Progenitor cell of endocrine pancreas (in vitro differentiated cells): ENCODE measurements at regions not wholly inside any gene's neighbourhood (a gene's known extent, or its start where the extent isn't known, plus 50 kb on each side); places are given as distances from the start of the nearest gene placed in this dataset.
"Not testable (repeated sequence)": the region's sequence is repeated elsewhere in the genome, so short reads cannot be mapped to it uniquely, and the experiment has no call there.

Source experiments
- DNase-seq: peaks from one replicate; pipeline ENCODE4 v3.0.0; 2021; ENCODE audit warnings: low spot score; ENCODE audit not compliant: unreplicated experiment
- H3K27ac Mint-ChIP-seq: 2 replicates; pipeline ENCODE4 v1.8.0; 2021; ENCODE audit warnings: mild to moderate bottlenecking, moderate library complexity, mixed read lengths
- H3K27me3 Mint-ChIP-seq: 2 replicates; pipeline ENCODE4 v1.8.0; 2021; ENCODE audit warnings: mixed read lengths
- H3K36me3 Mint-ChIP-seq: 2 replicates; pipeline ENCODE4 v1.8.0; 2022; ENCODE audit warnings: mixed read lengths; ENCODE audit not compliant: insufficient read depth
- H3K4me1 Mint-ChIP-seq: 2 replicates; pipeline ENCODE4 v1.8.0; 2021; ENCODE audit warnings: low read depth, mixed read lengths
- H3K4me3 Mint-ChIP-seq: 2 replicates; pipeline ENCODE4 v1.8.0; 2021; ENCODE audit warnings: low read depth, mild to moderate bottlenecking, moderate library complexity, mixed read lengths
- H3K9me3 Mint-ChIP-seq: 2 replicates; pipeline ENCODE4 v1.8.0; 2021; ENCODE audit warnings: low read depth, mixed read lengths
- TF ChIP-seq, protein P1 (sequence below): fragments of 200-600 bp; sonication (generic); IDR thresholded peaks from one replicate; pipeline ENCODE4 v1.5.0; 2021; ENCODE audit warnings: antibody characterized with exemption, mild to moderate bottlenecking; ENCODE audit not compliant: unreplicated experiment

DNA sequence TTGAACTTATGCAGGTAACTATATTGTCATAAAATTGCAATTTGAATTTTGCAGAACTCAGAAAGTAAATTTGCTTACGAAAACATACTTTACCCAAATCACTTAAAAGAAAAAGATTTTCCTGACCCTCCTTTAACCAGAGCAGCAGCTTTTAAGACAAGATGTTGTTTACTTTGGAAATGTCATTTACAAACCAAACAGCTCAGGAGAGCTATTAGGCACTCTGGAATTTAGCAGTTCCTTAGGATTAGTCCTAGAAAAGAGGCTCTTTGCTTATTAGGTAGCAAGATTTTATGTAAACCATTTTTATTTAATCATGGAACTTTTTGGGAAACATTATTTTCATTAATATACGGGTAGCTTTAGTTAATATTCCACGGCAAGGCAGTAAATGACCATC lies 765.7 kb upstream of the POU3F4 start:
- H3K27ac Mint-ChIP-seq: no peak overlapping the region

DNA sequence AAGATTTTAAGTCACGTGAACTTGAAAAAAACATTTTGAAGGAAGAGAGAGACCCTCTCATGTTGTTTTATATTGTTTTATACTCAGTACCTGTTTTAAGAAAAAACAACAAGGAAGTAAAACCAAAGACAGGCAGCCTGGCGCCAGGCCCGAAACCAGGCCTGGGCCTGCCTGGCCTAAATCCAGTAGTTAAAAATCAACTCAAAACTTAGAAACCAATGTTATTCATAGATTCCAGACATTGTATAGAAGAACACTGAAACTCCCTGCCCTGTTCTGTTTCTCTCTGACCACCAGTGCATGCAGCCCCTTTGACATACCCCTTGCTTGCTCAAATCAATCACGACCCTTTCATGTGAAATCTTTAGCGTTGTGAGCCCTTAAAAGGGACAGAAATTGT lies 762.4 kb upstream of the POU3F4 start:
- H3K36me3 Mint-ChIP-seq, H3K27me3 Mint-ChIP-seq, H3K4me1 Mint-ChIP-seq, H3K9me3 Mint-ChIP-seq, DNase-seq, H3K4me3 Mint-ChIP-seq, H3K27ac Mint-ChIP-seq: not testable (repeated sequence)

More for the DNA sequence above, 765.7 kb upstream of the POU3F4 start:
- Mint-ChIP-seq H3K4me1 (peaks cover 6% of the 10 kb centered on the region), H3K27me3 (no peaks in the 10 kb centered on the region), H3K4me3 (no peak overlapping the region), H3K36me3 (no peaks in the 10 kb centered on the region), H3K9me3 (peaks cover 5% of the 10 kb centered on the region)
- no peak for DNase-seq
- TF ChIP-seq, protein P1, sequence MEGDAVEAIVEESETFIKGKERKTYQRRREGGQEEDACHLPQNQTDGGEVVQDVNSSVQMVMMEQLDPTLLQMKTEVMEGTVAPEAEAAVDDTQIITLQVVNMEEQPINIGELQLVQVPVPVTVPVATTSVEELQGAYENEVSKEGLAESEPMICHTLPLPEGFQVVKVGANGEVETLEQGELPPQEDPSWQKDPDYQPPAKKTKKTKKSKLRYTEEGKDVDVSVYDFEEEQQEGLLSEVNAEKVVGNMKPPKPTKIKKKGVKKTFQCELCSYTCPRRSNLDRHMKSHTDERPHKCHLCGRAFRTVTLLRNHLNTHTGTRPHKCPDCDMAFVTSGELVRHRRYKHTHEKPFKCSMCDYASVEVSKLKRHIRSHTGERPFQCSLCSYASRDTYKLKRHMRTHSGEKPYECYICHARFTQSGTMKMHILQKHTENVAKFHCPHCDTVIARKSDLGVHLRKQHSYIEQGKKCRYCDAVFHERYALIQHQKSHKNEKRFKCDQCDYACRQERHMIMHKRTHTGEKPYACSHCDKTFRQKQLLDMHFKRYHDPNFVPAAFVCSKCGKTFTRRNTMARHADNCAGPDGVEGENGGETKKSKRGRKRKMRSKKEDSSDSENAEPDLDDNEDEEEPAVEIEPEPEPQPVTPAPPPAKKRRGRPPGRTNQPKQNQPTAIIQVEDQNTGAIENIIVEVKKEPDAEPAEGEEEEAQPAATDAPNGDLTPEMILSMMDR: no peak

DNA sequence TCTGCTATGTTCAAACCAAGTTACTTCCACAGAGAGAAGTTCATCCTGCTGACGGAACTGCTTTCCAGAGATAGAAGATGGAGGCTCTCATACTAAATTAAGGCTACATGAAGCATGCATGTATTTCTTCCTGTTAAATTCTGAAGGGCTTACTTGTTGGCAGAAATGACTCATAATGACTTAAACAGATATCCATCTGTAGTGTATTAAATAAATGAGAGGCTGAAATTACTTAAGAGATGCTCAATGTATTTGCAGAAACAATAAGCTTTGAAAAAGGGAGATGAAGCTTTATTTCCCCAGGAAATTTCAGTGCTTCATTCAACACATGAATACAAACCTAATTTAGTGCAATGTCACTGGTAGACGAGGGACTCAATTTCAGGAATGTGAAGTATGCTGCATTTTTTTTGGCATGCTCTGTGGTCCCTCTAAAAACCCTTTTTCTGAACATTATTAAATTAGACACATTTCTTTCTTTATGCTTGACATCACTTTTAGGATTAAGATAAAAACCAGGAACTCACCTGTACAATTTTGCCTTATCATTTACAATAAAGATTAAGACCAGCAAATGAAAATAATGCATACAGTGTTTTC lies 759.1 kb upstream of the POU3F4 start:
- DNase-seq: no peak
- TF ChIP-seq, protein P1: no peak
- Mint-ChIP-seq H3K27me3 (no peaks in the 10 kb centered on the region), H3K9me3 (peaks cover 12% of the 10 kb centered on the region), H3K27ac (no peak overlapping the region), H3K4me3 (no peak overlapping the region), H3K4me1 (no peaks in the 10 kb centered on the region), H3K36me3 (no peaks in the 10 kb centered on the region)

DNA sequence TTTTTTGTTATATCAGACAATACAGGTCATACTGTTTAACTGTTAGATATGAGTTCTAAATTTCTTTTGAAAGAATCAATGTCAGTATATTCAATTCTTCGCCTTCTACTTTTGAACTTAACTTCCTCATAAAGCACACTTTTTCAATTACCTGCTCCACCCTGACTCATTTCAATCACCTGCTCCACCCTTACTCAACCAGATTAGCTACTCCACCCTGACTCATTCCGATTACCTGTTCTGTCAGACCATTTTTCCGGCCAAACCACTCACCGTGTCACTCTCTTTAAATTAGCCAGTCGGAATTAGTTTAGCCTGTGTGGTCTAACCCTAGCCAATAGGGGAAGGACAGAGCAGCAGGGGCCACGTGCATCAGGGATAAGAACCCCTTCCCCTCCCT lies 751.8 kb upstream of the POU3F4 start:
- peaks cover 5% of the 10 kb centered on the region for H3K9me3 Mint-ChIP-seq
- no peaks in the 10 kb centered on the region for H3K4me1 Mint-ChIP-seq
- H3K36me3 Mint-ChIP-seq: no peaks in the 10 kb centered on the region
- no peak overlapping the region for H3K27ac Mint-ChIP-seq
- no peaks in the 10 kb centered on the region for H3K27me3 Mint-ChIP-seq
- DNase-seq: no peak
- no peak overlapping the region for H3K4me3 Mint-ChIP-seq
- TF ChIP-seq, protein P1: no peak

DNA sequence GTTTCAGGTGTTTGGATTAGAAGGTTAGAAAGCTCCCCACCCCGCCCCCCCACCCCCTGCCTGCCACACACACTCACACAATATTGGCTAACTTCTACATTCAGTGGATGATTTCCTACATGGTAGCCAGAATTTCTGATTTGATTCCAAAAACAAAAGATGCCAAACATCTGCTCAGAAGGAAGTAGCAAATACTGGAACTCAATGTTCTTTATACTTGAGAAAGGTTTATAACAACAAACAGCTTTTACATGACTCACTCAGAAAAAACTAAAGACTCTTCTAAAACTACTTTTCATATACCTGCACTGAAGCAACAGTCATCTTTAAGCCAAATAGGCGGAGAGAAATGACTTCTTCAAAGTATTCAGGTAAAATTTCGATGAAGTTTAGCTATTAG lies 750.5 kb upstream of the POU3F4 start:
- Mint-ChIP-seq H3K9me3 (peaks cover 5% of the 10 kb centered on the region), H3K4me3 (no peak overlapping the region), H3K27me3 (no peaks in the 10 kb centered on the region), H3K36me3 (no peaks in the 10 kb centered on the region), H3K4me1 (no peaks in the 10 kb centered on the region), H3K27ac (no peak overlapping the region)
- DNase-seq: no peak
- TF ChIP-seq, protein P1: no peak

DNA sequence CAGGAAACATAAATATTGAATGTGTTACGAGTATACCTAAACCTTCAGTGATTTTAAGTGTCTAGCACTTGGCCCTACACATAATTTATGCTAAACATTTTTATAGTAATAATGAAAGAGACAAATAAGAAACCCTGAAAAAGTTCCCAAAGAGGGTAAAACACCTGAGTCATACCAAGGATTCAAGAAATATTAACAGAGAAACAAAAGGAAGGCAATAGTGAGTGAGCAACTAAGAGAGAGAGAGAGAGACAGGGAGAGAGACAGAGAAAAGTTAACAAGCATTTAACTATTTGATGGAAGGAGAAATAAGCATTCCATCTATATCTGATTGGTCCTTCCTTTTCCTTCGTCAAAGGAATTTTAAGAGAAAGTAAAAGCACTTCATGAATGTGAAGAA lies 743.6 kb upstream of the POU3F4 start:
- no peaks in the 10 kb centered on the region for H3K4me1 Mint-ChIP-seq
- peaks cover 19% of the 10 kb centered on the region for H3K9me3 Mint-ChIP-seq
- no peak for DNase-seq
- no peak overlapping the region for H3K4me3 Mint-ChIP-seq
- TF ChIP-seq, protein P1: no peak
- no peaks in the 10 kb centered on the region for H3K36me3 Mint-ChIP-seq
- no peaks in the 10 kb centered on the region for H3K27me3 Mint-ChIP-seq
- H3K27ac Mint-ChIP-seq: no peak overlapping the region
